ENCODE measurements at regions not wholly inside any gene's neighbourhood (a gene's known extent, or its start where the extent isn't known, plus 50 kb on each side); places are given as distances from the start of the nearest gene placed in this dataset.

GRCh38 chr6:43957273-43957672, 170.0 kb downstream of the MRPL14 start:
- Histone ChIP-seq H3K27ac (ENCODE audit: low read depth, low read length) (no peak overlapping the region), H3K9ac (ENCODE audit: low read depth, low read length) (no peak overlapping the region), H3K4me1 (ENCODE audit: control insufficient read depth, insufficient read depth, low read length) (no peaks in the 10 kb centered on the region), H3K27me3 (ENCODE audit: control insufficient read depth, insufficient read depth, low read length) (no peaks in the 10 kb centered on the region), H3K36me3 (ENCODE audit: control insufficient read depth, insufficient read depth, low read length) (no peaks in the 10 kb centered on the region), H3K9me3 (ENCODE audit: control insufficient read depth, insufficient read depth, low read length) (no peaks in the 10 kb centered on the region), H3K4me3 (ENCODE audit: low read depth, low read length) (no peak overlapping the region)

GRCh38 chr6:43956478-43956877, 170.8 kb downstream of the MRPL14 start:
- Histone ChIP-seq H3K4me1 (ENCODE audit: control insufficient read depth, insufficient read depth, low read length) (no peaks in the 10 kb centered on the region), H3K9ac (ENCODE audit: low read depth, low read length) (no peak overlapping the region), H3K27me3 (ENCODE audit: control insufficient read depth, insufficient read depth, low read length) (no peaks in the 10 kb centered on the region), H3K9me3 (ENCODE audit: control insufficient read depth, insufficient read depth, low read length) (no peaks in the 10 kb centered on the region), H3K27ac (ENCODE audit: low read depth, low read length) (no peak overlapping the region), H3K4me3 (ENCODE audit: low read depth, low read length) (no peak overlapping the region), H3K36me3 (ENCODE audit: control insufficient read depth, insufficient read depth, low read length) (no peaks in the 10 kb centered on the region)

GRCh38 chr6:43954311-43955131, 172.7 kb downstream of the MRPL14 start:
- Histone ChIP-seq H3K27ac (ENCODE audit: low read depth, low read length) (no peak overlapping the region), H3K9ac (ENCODE audit: low read depth, low read length) (no peak overlapping the region)

DNA sequence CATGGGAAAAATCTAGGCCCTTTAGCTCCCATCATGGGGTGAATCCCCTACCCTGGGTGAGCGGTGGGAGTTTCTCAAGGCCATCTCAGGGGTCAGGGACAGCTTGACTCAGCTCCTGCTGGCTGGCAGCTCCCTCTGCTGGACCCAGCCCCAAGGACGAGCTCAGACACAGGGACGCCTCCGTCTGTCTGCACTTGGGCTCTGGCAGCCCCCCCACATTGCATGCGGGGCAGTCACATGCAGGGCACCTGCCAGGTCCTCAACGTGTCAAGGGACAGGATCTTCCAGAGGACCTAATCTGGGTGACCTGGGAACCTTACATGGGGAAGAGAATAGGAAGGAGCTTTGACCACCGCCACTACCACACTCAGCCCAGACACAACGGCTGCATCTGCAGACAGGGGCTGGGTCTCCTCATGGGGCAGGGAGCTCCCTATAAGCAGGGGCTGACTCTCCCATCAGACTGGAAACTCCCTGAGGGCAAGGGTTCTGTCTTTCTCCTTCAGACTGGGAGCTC, 173.4 kb downstream of the MRPL14 start:
- no peak overlapping the region for H3K9ac ChIP-seq (ENCODE audit: low read depth, low read length)
- H3K9me3 ChIP-seq (ENCODE audit: control insufficient read depth, insufficient read depth, low read length), result no peaks in the 10 kb centered on the region
- no peak overlapping the region for H3K4me3 ChIP-seq (ENCODE audit: low read depth, low read length)
- H3K27ac ChIP-seq (ENCODE audit: low read depth, low read length), result no peak overlapping the region
- no peaks in the 10 kb centered on the region for H3K27me3 ChIP-seq (ENCODE audit: control insufficient read depth, insufficient read depth, low read length)
- H3K4me1 ChIP-seq (ENCODE audit: control insufficient read depth, insufficient read depth, low read length), result peaks cover under 1% of the 10 kb centered on the region; the same call in 1 of the 2 replicates
- H3K36me3 ChIP-seq (ENCODE audit: control insufficient read depth, insufficient read depth, low read length), result no peaks in the 10 kb centered on the region

More at GRCh38 chr6:43954311-43955131, 172.7 kb downstream of the MRPL14 start:
- Histone ChIP-seq H3K4me3 (ENCODE audit: low read depth, low read length) (no peak overlapping the region), H3K27me3 (ENCODE audit: control insufficient read depth, insufficient read depth, low read length) (no peaks in the 10 kb centered on the region), H3K4me1 (ENCODE audit: control insufficient read depth, insufficient read depth, low read length) (no peaks in the 10 kb centered on the region), H3K9me3 (ENCODE audit: control insufficient read depth, insufficient read depth, low read length) (no peaks in the 10 kb centered on the region), H3K36me3 (ENCODE audit: control insufficient read depth, insufficient read depth, low read length) (no peaks in the 10 kb centered on the region)

- H3K4me3 ChIP-seq (ENCODE audit: low read depth, low read length), result no peak overlapping the region
- no peak overlapping the region for H3K9ac ChIP-seq (ENCODE audit: low read depth, low read length)
- peaks cover 4% of the 10 kb centered on the region; the same call in 1 of the 2 replicates for H3K4me1 ChIP-seq (ENCODE audit: control insufficient read depth, insufficient read depth, low read length)
- no peaks in the 10 kb centered on the region for H3K9me3 ChIP-seq (ENCODE audit: control insufficient read depth, insufficient read depth, low read length)
- H3K36me3 ChIP-seq (ENCODE audit: control insufficient read depth, insufficient read depth, low read length), result no peaks in the 10 kb centered on the region
- no peaks in the 10 kb centered on the region for H3K27me3 ChIP-seq (ENCODE audit: control insufficient read depth, insufficient read depth, low read length)
- no peak overlapping the region for H3K27ac ChIP-seq (ENCODE audit: low read depth, low read length)
These were observed 174.0 kb downstream of the MRPL14 start for GRCh38 chr6:43953256-43953655.

DNA sequence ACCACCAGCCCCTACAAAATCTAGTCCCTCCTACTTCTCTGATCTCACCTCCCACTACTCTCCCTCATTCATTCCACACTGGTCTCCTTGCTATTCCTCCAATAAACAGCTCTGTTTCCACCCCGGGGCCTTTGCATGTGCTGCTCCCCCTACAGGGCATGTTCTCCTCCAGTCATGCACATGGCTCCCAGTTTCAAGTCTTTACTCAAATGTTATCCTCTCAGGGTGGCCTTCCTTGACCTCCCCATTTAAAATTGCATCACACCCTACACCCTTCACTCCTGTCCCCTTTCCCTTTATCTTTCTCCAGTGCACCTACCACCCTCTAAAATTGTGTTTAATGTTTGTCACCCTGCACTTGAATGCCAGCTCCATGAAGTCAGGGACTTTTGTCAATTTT, 174.5 kb downstream of the MRPL14 start:
- H3K4me3 ChIP-seq (ENCODE audit: low read depth, low read length), result no peak overlapping the region
- H3K27ac ChIP-seq (ENCODE audit: low read depth, low read length), result no peak overlapping the region
- no peak overlapping the region for H3K9ac ChIP-seq (ENCODE audit: low read depth, low read length)
- H3K36me3 ChIP-seq (ENCODE audit: control insufficient read depth, insufficient read depth, low read length), result no peaks in the 10 kb centered on the region
- H3K9me3 ChIP-seq (ENCODE audit: control insufficient read depth, insufficient read depth, low read length), result no peaks in the 10 kb centered on the region
- H3K27me3 ChIP-seq (ENCODE audit: control insufficient read depth, insufficient read depth, low read length), result no peaks in the 10 kb centered on the region
- H3K4me1 ChIP-seq (ENCODE audit: control insufficient read depth, insufficient read depth, low read length), result peaks cover 4% of the 10 kb centered on the region; the same call in 1 of the 2 replicates

DNA sequence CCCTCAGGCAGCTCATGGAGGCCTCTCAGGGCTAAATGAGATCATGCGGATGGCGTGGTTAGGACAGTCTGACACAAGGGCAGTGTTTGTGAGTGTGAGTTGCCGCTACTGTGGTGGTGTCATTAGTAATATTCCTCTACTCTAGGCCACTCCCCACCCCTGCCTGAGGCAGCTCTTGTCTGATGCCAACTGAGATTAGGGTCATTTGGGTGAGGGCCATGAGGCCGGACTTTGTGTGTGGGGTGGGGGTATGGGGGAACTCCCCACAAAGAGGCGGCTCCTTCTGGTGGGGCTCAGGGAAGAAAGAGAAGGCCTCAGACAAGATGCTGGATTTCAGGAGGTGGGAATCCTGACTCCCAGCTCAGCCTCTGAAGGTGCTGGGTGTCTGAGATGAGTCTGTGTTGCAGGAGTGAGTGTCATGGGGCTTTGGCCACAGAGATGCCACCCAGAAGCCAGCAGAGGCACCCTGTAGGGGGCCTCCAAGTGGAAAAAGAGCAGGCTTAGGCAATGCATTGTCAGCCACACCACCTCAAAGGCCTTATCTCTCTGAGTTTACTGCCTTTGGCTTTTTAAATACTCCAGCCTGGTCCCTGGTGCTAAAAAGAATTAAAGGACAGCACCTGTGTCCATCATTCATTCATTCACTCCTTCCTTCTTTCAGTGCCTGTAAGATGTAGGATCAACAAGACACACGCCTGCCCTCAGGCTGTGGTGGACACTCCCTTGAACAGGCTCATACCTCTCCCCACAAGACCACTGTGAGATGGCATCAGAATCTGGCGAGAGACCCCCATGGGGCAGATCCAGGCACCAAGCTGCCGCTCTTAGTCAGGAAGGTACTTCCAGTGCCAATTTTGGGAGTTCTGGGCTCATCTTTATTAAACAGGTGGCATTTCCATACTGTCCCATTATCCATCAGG, 175.2 kb downstream of the MRPL14 start:
- Histone ChIP-seq H3K4me1 (ENCODE audit: control insufficient read depth, insufficient read depth, low read length) (peaks cover 4% of the 10 kb centered on the region; the same call in 1 of the 2 replicates), H3K9ac (ENCODE audit: low read depth, low read length) (no peak overlapping the region), H3K9me3 (ENCODE audit: control insufficient read depth, insufficient read depth, low read length) (no peaks in the 10 kb centered on the region), H3K4me3 (ENCODE audit: low read depth, low read length) (no peak overlapping the region), H3K36me3 (ENCODE audit: control insufficient read depth, insufficient read depth, low read length) (no peaks in the 10 kb centered on the region), H3K27me3 (ENCODE audit: control insufficient read depth, insufficient read depth, low read length) (no peaks in the 10 kb centered on the region), H3K27ac (ENCODE audit: low read depth, low read length) (no peak overlapping the region)

DNA sequence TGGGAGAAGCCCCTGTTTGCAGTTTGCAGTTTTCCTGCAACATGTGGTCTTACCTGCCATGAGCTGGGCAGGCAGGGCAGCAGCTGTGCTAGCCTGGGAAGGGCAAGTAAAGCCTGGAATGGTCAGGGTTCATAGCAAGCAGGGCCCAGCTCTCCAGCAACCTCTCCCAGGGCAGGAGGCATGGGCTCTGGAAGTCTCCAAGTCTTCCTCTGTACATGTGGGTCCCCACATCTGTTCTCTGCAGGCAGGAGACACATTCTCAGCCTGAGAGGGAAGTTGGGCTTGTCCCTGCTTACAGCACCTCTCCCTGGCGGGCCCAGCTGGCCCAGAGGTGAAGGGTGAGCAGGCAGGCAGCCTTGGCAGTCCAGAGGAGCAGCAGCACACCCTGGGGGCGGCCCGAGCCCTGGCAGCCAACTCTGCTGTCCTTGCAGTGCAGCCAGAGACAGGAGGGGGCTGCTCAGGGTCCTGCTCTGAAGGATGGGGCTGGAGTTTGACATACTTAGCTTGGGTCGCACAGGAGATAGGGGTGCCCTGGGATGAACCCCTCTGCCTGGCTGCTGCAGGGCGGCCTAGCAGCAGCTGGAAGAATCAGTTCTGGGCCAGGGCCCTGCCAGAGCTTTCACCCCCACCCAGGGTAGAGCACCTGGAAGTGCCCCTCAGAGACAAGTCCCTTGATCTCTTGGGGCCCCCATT, 176.0 kb downstream of the MRPL14 start:
- Histone ChIP-seq H3K36me3 (ENCODE audit: control insufficient read depth, insufficient read depth, low read length) (no peaks in the 10 kb centered on the region), H3K4me3 (ENCODE audit: low read depth, low read length) (no peak overlapping the region), H3K4me1 (ENCODE audit: control insufficient read depth, insufficient read depth, low read length) (peaks cover 4% of the 10 kb centered on the region; the same call in 1 of the 2 replicates), H3K27ac (ENCODE audit: low read depth, low read length) (no peak overlapping the region), H3K9ac (ENCODE audit: low read depth, low read length) (no peak overlapping the region), H3K9me3 (ENCODE audit: control insufficient read depth, insufficient read depth, low read length) (no peaks in the 10 kb centered on the region), H3K27me3 (ENCODE audit: control insufficient read depth, insufficient read depth, low read length) (no peaks in the 10 kb centered on the region)

GRCh38 chr6:43950731-43951062, 176.6 kb downstream of the MRPL14 start:
- Histone ChIP-seq H3K9ac (ENCODE audit: low read depth, low read length) (no peak overlapping the region), H3K36me3 (ENCODE audit: control insufficient read depth, insufficient read depth, low read length) (no peaks in the 10 kb centered on the region), H3K27me3 (ENCODE audit: control insufficient read depth, insufficient read depth, low read length) (no peaks in the 10 kb centered on the region), H3K4me1 (ENCODE audit: control insufficient read depth, insufficient read depth, low read length) (peaks cover 4% of the 10 kb centered on the region; the same call in 1 of the 2 replicates), H3K9me3 (ENCODE audit: control insufficient read depth, insufficient read depth, low read length) (no peaks in the 10 kb centered on the region), H3K27ac (ENCODE audit: low read depth, low read length) (no peak overlapping the region), H3K4me3 (ENCODE audit: low read depth, low read length) (no peak overlapping the region)

DNA sequence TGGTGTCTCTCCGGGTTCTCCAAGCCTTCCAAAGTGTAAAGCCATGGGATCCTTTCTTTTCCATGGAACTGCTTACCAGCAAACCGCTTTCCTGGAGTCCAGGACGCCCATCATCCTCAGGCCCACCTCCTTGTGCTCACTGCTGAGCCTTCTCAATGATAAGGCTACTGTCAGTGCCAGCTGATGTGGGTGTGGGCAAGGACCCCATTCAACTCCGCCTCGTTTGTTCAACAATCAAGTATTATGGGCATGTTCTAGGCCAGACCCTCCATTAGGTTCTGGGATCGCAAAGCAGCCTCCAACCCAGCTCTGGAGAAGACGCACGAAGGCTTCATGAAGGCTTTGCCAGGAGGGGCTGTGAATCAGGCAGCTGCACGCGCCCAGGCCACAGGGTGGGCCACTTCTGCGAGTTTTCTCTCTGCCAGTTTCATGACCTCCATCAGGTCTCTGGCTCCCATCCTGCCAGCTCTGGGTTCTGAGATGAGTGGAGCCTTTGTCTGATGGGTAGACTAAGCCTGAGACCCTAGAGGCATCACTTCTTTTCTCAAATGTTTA, 177.1 kb downstream of the MRPL14 start:
- Histone ChIP-seq H3K4me3 (ENCODE audit: low read depth, low read length) (no peak overlapping the region), H3K27ac (ENCODE audit: low read depth, low read length) (no peak overlapping the region), H3K9me3 (ENCODE audit: control insufficient read depth, insufficient read depth, low read length) (no peaks in the 10 kb centered on the region), H3K9ac (ENCODE audit: low read depth, low read length) (no peak overlapping the region), H3K27me3 (ENCODE audit: control insufficient read depth, insufficient read depth, low read length) (no peaks in the 10 kb centered on the region), H3K36me3 (ENCODE audit: control insufficient read depth, insufficient read depth, low read length) (no peaks in the 10 kb centered on the region), H3K4me1 (ENCODE audit: control insufficient read depth, insufficient read depth, low read length) (peaks cover 4% of the 10 kb centered on the region; the same call in 1 of the 2 replicates)

Data from HUES48 (cell line).